Astrocyte (in vitro differentiated cells and primary cell): ENCODE measurements at regions not wholly inside any gene's neighbourhood (a gene's known extent, or its start where the extent isn't known, plus 50 kb on each side); places are given as distances from the start of the nearest gene placed in this dataset.

Source experiments
- DNase-seq: peaks from one replicate; pipeline ENCODE4 v3.0.0-alpha.2; 2010; ENCODE audit warnings: low read depth
- FAIRE-seq: peaks from 2 replicates; lab custom pipeline; 2011; peaks lifted over from hg19 to GRCh38; lab: Jason Lieb, UNC
- H2AFZ ChIP-seq: 2 replicates; pipeline ENCODE4 v1.6.0; 2012; ENCODE audit warnings: low read depth, low read length, inconsistent platforms
- H3K27ac ChIP-seq: 2 replicates; pipeline ENCODE4 v1.5.1; 2011; ENCODE audit warnings: low read depth, low read length, inconsistent platforms
- H3K27me3 ChIP-seq: 2 replicates; pipeline ENCODE4 v1.6.0; 2011; ENCODE audit warnings: low read length, inconsistent platforms; ENCODE audit not compliant: insufficient read depth
- H3K36me3 ChIP-seq: 2 replicates; pipeline ENCODE4 v1.5.1; 2011; ENCODE audit warnings: low read length, inconsistent platforms; ENCODE audit not compliant: insufficient read depth
- H3K4me1 ChIP-seq: 2 replicates; pipeline ENCODE4 v1.5.1; 2011; ENCODE audit warnings: low read length, inconsistent platforms; ENCODE audit not compliant: insufficient read depth
- H3K4me2 ChIP-seq: 2 replicates; pipeline ENCODE4 v1.6.0; 2012; ENCODE audit warnings: low read length, inconsistent platforms
- H3K4me3 ChIP-seq: 2 replicates; pipeline ENCODE4 v1.5.1; 2011; ENCODE audit warnings: low read depth, mild to moderate bottlenecking, low read length, inconsistent platforms; ENCODE audit not compliant: insufficient read depth
- H3K79me2 ChIP-seq: 2 replicates; pipeline ENCODE4 v1.6.0; 2012; ENCODE audit warnings: mild to moderate bottlenecking, low read length, inconsistent platforms; ENCODE audit not compliant: insufficient read depth
- H3K9ac ChIP-seq: 2 replicates; pipeline ENCODE4 v1.6.0; 2012; ENCODE audit warnings: mild to moderate bottlenecking, low read length, inconsistent platforms
- H3K9me3 ChIP-seq: 2 replicates; pipeline ENCODE4 v1.5.1; 2012; ENCODE audit warnings: low read depth, mild to moderate bottlenecking, low read length, inconsistent platforms; ENCODE audit not compliant: insufficient read depth
- H4K20me1 ChIP-seq: 2 replicates; pipeline ENCODE4 v1.6.0; 2012; ENCODE audit warnings: low read length, inconsistent platforms; ENCODE audit not compliant: insufficient read depth
- H3K27ac Mint-ChIP-seq: one replicate; pipeline ENCODE4 v1.8.0; 2021; ENCODE audit warnings: mild to moderate bottlenecking, mixed read lengths; ENCODE audit not compliant: unreplicated experiment
- H3K27me3 Mint-ChIP-seq: one replicate; pipeline ENCODE4 v1.8.0; 2021; ENCODE audit warnings: low read depth, mixed read lengths; ENCODE audit not compliant: unreplicated experiment
- H3K36me3 Mint-ChIP-seq: one replicate; pipeline ENCODE4 v1.8.0; 2021; ENCODE audit warnings: low read depth, mixed read lengths; ENCODE audit not compliant: unreplicated experiment
- H3K4me1 Mint-ChIP-seq: one replicate; pipeline ENCODE4 v1.8.0; 2021; ENCODE audit warnings: low read depth, mixed read lengths; ENCODE audit not compliant: unreplicated experiment
- H3K4me3 Mint-ChIP-seq: one replicate; pipeline ENCODE4 v1.8.0; 2021; ENCODE audit warnings: mild to moderate bottlenecking, moderate library complexity, mixed read lengths; ENCODE audit not compliant: unreplicated experiment
- H3K9me3 Mint-ChIP-seq: one replicate; pipeline ENCODE4 v1.8.0; 2021; ENCODE audit warnings: mild to moderate bottlenecking, mixed read lengths; ENCODE audit not compliant: unreplicated experiment
- EZH2 ChIP-seq: IDR thresholded peaks from 2 replicates; pipeline ENCODE4 v1.6.1; 2012; ENCODE audit warnings: mild to moderate bottlenecking, low read length, inconsistent platforms; ENCODE audit not compliant: insufficient read depth
- TF ChIP-seq, protein P1 (sequence below): IDR thresholded peaks from 2 replicates; pipeline ENCODE4 v1.5.1; 2011; ENCODE audit warnings: low read depth, mild to moderate bottlenecking, inconsistent platforms, low read length, moderate library complexity; ENCODE audit not compliant: insufficient read depth

GRCh38 chr5:10153808-10154537, 95.7 kb downstream of the ATPSCKMT start:
- Mint-ChIP-seq H3K27ac (no peak overlapping the region), H3K27me3 (no peaks in the 10 kb centered on the region), H3K9me3 (peaks cover 1% of the 10 kb centered on the region), H3K36me3 (no peaks in the 10 kb centered on the region), H3K4me1 (no peaks in the 10 kb centered on the region), H3K4me3 (no peak overlapping the region)
- Histone ChIP-seq H3K9ac (no peak overlapping the region), H3K36me3 (no peaks in the 10 kb centered on the region), H3K4me1 (no peaks in the 10 kb centered on the region), H2AFZ (no peak overlapping the region), H3K27me3 (no peaks in the 10 kb centered on the region), H3K4me3 (no peak overlapping the region), H3K27ac (no peak overlapping the region), H3K79me2 (no peaks in the 10 kb centered on the region), H4K20me1 (no peaks in the 10 kb centered on the region), H3K4me2 (no peak overlapping the region), H3K9me3 (no peaks in the 10 kb centered on the region)
- TF ChIP-seq, protein P1, sequence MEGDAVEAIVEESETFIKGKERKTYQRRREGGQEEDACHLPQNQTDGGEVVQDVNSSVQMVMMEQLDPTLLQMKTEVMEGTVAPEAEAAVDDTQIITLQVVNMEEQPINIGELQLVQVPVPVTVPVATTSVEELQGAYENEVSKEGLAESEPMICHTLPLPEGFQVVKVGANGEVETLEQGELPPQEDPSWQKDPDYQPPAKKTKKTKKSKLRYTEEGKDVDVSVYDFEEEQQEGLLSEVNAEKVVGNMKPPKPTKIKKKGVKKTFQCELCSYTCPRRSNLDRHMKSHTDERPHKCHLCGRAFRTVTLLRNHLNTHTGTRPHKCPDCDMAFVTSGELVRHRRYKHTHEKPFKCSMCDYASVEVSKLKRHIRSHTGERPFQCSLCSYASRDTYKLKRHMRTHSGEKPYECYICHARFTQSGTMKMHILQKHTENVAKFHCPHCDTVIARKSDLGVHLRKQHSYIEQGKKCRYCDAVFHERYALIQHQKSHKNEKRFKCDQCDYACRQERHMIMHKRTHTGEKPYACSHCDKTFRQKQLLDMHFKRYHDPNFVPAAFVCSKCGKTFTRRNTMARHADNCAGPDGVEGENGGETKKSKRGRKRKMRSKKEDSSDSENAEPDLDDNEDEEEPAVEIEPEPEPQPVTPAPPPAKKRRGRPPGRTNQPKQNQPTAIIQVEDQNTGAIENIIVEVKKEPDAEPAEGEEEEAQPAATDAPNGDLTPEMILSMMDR = no peak
- no peak for TF ChIP-seq EZH2
- DNase-seq = no peak
- no peak for FAIRE-seq

DNA sequence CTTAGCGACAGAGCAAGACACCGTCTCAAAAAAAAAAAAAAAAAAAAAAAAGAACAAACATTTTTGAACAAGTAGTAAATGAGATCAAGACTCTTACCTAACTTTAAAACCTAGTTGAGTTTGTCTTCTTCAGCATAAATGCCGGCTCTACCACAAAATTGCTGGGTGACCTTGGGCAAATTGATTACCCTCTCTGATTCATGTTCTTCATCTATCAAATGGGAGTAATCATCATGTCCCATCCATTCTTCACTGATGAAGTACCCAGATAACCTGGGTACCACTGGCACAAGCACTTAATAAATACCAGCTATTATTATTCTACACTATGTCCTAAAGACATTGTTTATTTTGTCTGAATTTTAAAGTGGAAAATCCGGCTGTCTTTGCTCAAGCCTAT, 96.3 kb downstream of the ATPSCKMT start:
- no peak overlapping the region for H3K9ac ChIP-seq
- TF ChIP-seq, protein P1 = no peak
- TF ChIP-seq EZH2 = no peak
- no peaks in the 10 kb centered on the region for H3K9me3 Mint-ChIP-seq
- H3K27ac ChIP-seq = no peak overlapping the region
- H3K4me1 Mint-ChIP-seq = no peaks in the 10 kb centered on the region
- no peak overlapping the region for H3K4me3 ChIP-seq
- H3K4me2 ChIP-seq = no peak overlapping the region
- H3K27ac Mint-ChIP-seq = no peak overlapping the region
- no peaks in the 10 kb centered on the region for H3K79me2 ChIP-seq
- H3K36me3 ChIP-seq = no peaks in the 10 kb centered on the region
- no peaks in the 10 kb centered on the region for H4K20me1 ChIP-seq
- no peak overlapping the region for H3K4me3 Mint-ChIP-seq
- peaks cover 2% of the 10 kb centered on the region for H3K27me3 Mint-ChIP-seq
- H3K4me1 ChIP-seq = no peaks in the 10 kb centered on the region
- no peak overlapping the region for H2AFZ ChIP-seq
- H3K36me3 Mint-ChIP-seq = no peaks in the 10 kb centered on the region
- no peaks in the 10 kb centered on the region for H3K9me3 ChIP-seq
- FAIRE-seq (no peak), DNase-seq (no peak)
- H3K27me3 ChIP-seq = no peaks in the 10 kb centered on the region

DNA sequence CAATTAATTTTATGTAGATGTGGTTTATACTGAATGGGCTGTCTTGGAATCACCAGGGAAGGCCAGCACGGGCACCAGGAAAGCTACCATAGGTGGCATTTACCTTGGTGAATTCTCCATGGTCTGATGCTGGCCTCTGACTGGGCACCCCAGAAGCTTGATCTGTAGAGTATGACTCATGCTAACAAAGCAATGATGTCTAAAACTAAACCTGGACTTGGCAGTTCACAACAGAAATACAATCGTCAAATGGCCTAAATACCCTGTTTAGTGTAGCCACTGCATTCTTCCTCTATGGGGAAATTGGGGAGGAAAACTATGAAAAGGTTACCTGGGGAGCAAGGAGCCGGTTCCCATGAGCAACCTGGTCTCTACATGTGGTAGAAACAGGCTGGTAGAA, 98.0 kb downstream of the ATPSCKMT start:
- DNase-seq (no peak), FAIRE-seq (no peak)
- H3K27me3 Mint-ChIP-seq = peaks cover 2% of the 10 kb centered on the region
- Histone ChIP-seq H2AFZ (no peak overlapping the region), H3K27me3 (no peaks in the 10 kb centered on the region), H4K20me1 (no peaks in the 10 kb centered on the region), H3K36me3 (no peaks in the 10 kb centered on the region), H3K4me2 (no peak overlapping the region), H3K4me1 (no peaks in the 10 kb centered on the region), H3K79me2 (no peaks in the 10 kb centered on the region), H3K9ac (no peak overlapping the region), H3K9me3 (no peaks in the 10 kb centered on the region), H3K4me3 (no peak overlapping the region), H3K27ac (no peak overlapping the region)
- no peaks in the 10 kb centered on the region for H3K36me3 Mint-ChIP-seq
- no peak overlapping the region for H3K27ac Mint-ChIP-seq
- no peaks in the 10 kb centered on the region for H3K4me1 Mint-ChIP-seq
- no peaks in the 10 kb centered on the region for H3K9me3 Mint-ChIP-seq
- TF ChIP-seq, protein P1 = no peak
- TF ChIP-seq EZH2 = no peak
- no peak overlapping the region for H3K4me3 Mint-ChIP-seq
